NCI-H524 (cell line): ENCODE measurements at regions not wholly inside any gene's neighbourhood (a gene's known extent, or its start where the extent isn't known, plus 50 kb on each side); places are given as distances from the start of the nearest gene placed in this dataset.

Source experiments
- DNase-seq, 2 experiments: peaks; one replicate each; lab custom pipeline; 2025; lab: John Stamatoyannopoulos, UW

GRCh38 chr4:1530356-1530755, 124.1 kb upstream of the NKX1-1 start:
- DNase-seq = no peak

GRCh38 chr4:1524761-1525160, 118.5 kb upstream of the NKX1-1 start:
- no peak for DNase-seq

GRCh38 chr4:1523907-1524636, 117.8 kb upstream of the NKX1-1 start:
- DNase-seq = no peak

- no peak for DNase-seq
These were observed 117.3 kb upstream of the NKX1-1 start for GRCh38 chr4:1523506-1523905.

- DNase-seq = no peak
These were observed 116.8 kb upstream of the NKX1-1 start for GRCh38 chr4:1523033-1523432.

GRCh38 chr4:1522606-1523005, 116.4 kb upstream of the NKX1-1 start:
- no peak for DNase-seq

GRCh38 chr4:1521821-1522361, 115.6 kb upstream of the NKX1-1 start:
- no peak for DNase-seq

- peak in 1 of 2 experiments; percentile 33 for DNase-seq
These were observed 114.7 kb upstream of the NKX1-1 start for GRCh38 chr4:1520795-1521576.

GRCh38 chr4:1519787-1520661, 113.8 kb upstream of the NKX1-1 start:
- no peak for DNase-seq

GRCh38 chr4:1518997-1519700, 112.9 kb upstream of the NKX1-1 start:
- no peak for DNase-seq

- no peak for DNase-seq
These were observed 111.6 kb upstream of the NKX1-1 start for GRCh38 chr4:1517592-1518411.

- DNase-seq = no peak
These were observed 110.7 kb upstream of the NKX1-1 start for GRCh38 chr4:1516881-1517480.

GRCh38 chr4:1516261-1516660, 110.0 kb upstream of the NKX1-1 start:
- DNase-seq = no peak

GRCh38 chr4:1515763-1516162, 109.5 kb upstream of the NKX1-1 start:
- DNase-seq = no peak

- DNase-seq = no peak
These were observed 108.9 kb upstream of the NKX1-1 start for GRCh38 chr4:1515156-1515555.

GRCh38 chr4:1514612-1515011, 108.4 kb upstream of the NKX1-1 start:
- no peak for DNase-seq

GRCh38 chr4:1513936-1514483, 107.8 kb upstream of the NKX1-1 start:
- no peak for DNase-seq

- peak in 1 of 2 experiments; percentile 52 for DNase-seq
These were observed 106.8 kb upstream of the NKX1-1 start for GRCh38 chr4:1512738-1513660.
